Testis (tissue), 2 donors: ENCODE measurements at regions not wholly inside any gene's neighbourhood (a gene's known extent, or its start where the extent isn't known, plus 50 kb on each side); places are given as distances from the start of the nearest gene placed in this dataset.

ENCODE experiments used
- POLR2A ChIP-seq: fragments of 450-650 bp; IDR thresholded peaks from one replicate; pipeline ENCODE4 v1.6.1; 2017; ENCODE audit warnings: antibody characterized with exemption, mild to moderate bottlenecking, moderate library complexity
- TF ChIP-seq, protein P1 (sequence below), 3 experiments: fragments of 450-650 bp in 2 of 3; fragments of 200-600 bp in 1 of 3; sonication (generic) in 1 of 3; IDR thresholded peaks; one replicate each; pipeline ENCODE4 v1.5.1; 2016 to 2019; ENCODE audit warnings: antibody characterized with exemption in 3 of 3, mild to moderate bottlenecking in 2 of 3, moderate library complexity in 1 of 3

DNA sequence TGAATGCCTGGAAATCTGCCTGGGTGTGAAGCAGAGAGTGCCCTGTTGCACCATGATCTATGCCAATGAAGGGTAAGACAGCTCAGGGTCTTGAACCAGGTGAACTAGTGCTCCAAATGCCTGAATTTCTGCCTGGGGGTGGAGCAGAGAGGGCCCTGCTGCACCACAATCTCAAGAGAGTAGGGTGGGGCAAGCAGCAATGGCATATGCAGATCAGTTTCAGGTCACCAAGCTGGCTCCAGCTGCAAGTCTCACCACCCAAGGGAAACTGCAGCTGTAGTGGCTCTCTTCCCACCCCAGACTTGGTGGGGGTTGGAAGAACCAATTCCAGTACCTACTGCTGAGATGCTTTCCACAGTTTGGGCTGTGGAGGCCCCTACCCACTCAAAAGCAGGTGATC lies 147.0 kb downstream of the SPANXN1 start:
- TF ChIP-seq, protein P1, sequence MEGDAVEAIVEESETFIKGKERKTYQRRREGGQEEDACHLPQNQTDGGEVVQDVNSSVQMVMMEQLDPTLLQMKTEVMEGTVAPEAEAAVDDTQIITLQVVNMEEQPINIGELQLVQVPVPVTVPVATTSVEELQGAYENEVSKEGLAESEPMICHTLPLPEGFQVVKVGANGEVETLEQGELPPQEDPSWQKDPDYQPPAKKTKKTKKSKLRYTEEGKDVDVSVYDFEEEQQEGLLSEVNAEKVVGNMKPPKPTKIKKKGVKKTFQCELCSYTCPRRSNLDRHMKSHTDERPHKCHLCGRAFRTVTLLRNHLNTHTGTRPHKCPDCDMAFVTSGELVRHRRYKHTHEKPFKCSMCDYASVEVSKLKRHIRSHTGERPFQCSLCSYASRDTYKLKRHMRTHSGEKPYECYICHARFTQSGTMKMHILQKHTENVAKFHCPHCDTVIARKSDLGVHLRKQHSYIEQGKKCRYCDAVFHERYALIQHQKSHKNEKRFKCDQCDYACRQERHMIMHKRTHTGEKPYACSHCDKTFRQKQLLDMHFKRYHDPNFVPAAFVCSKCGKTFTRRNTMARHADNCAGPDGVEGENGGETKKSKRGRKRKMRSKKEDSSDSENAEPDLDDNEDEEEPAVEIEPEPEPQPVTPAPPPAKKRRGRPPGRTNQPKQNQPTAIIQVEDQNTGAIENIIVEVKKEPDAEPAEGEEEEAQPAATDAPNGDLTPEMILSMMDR (IDR thresholded peaks at IDR 0.05) = no peak
- TF ChIP-seq POLR2A = no peak
